ENCODE measurements at regions not wholly inside any gene's neighbourhood (a gene's known extent, or its start where the extent isn't known, plus 50 kb on each side); places are given as distances from the start of the nearest gene placed in this dataset.

DNA sequence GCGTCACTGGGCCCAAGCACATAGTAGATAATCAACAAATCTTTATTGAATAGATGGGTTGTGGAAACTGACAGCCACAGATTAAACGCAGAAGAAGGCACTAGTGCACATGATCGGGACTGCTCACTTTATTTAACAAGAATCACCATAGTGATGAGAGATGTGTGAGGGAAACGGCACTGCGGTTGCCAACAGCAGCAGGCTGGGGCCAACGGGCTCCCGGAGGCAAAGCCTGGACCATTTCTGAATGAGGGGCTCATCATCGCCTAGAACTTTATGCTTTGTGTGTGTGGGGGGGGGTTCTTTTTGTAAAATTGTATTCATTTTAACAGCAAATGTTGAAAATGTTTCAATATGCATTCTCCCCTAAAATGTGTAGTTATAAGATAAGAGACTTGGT is 61.9 kb upstream of the RUFY1 start:
- 29% methylated on average over 8 of the region's 8 CpGs for WGBS
- H3K4me3 ChIP-seq: no peak overlapping the region
- DNase-seq (ENCODE audit: low spot score): no peak
- H3K27me3 ChIP-seq (replicated peaks; ENCODE audit: insufficient read depth): no peaks in the 10 kb centered on the region
- H3K36me3 ChIP-seq: no peaks in the 10 kb centered on the region
- no peaks in the 10 kb centered on the region for H3K4me1 ChIP-seq (replicated peaks)
- H3K27ac ChIP-seq: no peak overlapping the region
- intact Hi-C loops (cut with DNase I): no loop called here
- TF ChIP-seq POLR2A (IDR thresholded peaks at IDR 0.05) (no peak), POLR2AphosphoS5 (IDR thresholded peaks at IDR 0.05) (no peak)
- TF ChIP-seq, protein P1, sequence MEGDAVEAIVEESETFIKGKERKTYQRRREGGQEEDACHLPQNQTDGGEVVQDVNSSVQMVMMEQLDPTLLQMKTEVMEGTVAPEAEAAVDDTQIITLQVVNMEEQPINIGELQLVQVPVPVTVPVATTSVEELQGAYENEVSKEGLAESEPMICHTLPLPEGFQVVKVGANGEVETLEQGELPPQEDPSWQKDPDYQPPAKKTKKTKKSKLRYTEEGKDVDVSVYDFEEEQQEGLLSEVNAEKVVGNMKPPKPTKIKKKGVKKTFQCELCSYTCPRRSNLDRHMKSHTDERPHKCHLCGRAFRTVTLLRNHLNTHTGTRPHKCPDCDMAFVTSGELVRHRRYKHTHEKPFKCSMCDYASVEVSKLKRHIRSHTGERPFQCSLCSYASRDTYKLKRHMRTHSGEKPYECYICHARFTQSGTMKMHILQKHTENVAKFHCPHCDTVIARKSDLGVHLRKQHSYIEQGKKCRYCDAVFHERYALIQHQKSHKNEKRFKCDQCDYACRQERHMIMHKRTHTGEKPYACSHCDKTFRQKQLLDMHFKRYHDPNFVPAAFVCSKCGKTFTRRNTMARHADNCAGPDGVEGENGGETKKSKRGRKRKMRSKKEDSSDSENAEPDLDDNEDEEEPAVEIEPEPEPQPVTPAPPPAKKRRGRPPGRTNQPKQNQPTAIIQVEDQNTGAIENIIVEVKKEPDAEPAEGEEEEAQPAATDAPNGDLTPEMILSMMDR (IDR thresholded peaks at IDR 0.05): no peak
- H3K9me3 ChIP-seq: no peaks in the 10 kb centered on the region

DNA sequence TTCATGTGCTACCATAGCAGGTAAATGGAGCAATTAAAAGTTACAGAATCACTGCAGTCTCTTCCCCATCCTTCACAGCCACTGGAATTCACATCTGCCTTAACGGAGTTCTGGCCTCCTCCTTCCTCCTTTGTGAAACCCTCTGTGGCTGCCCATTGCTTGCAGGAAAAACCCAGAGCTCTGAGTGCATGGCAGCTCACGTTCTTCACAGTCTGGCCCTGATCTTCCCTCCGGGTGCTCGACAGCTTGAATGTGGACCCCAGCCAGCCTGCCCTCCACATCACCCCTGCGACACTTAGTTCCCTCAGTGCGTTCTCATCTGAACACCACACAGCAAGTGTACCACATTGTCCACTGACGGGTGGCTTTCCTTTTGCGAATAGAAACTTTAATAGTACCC is 63.2 kb upstream of the RUFY1 start:
- TF ChIP-seq, protein P1 (IDR thresholded peaks at IDR 0.05): no peak
- no peak for TF ChIP-seq POLR2A (IDR thresholded peaks at IDR 0.05)
- TF ChIP-seq POLR2AphosphoS5 (IDR thresholded peaks at IDR 0.05): no peak
- WGBS: 85% methylated on average over 8 of the region's 8 CpGs
- Histone ChIP-seq H3K36me3 (no peaks in the 10 kb centered on the region), H3K9me3 (no peaks in the 10 kb centered on the region), H3K4me1 (replicated peaks) (no peaks in the 10 kb centered on the region), H3K4me3 (no peak overlapping the region), H3K27ac (no peak overlapping the region), H3K27me3 (replicated peaks; ENCODE audit: insufficient read depth) (no peaks in the 10 kb centered on the region)
- intact Hi-C loops (cut with DNase I): no loop called here
- no peak for DNase-seq (ENCODE audit: low spot score)

DNA sequence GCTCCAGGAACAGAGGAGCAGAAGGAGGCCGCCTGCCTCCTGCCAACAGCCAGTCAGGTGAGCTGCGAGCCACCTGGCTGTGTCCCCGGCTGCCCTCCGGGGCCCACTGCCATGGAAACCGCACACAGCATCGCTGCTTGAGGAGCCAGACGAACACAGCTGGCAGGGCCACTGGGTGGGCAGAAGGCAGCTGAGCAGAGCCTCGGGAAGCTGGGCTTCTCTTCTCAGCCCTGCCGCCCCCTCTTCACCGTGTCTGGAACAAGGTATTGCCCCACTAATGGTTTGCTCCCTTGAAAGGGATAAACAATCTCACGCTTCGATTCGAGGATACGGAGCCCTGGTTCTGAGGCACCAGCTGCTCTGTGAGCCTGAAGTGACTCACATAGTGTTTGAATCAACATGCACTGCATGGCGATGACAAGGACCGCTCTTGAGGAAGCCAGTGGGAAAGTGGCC is 63.7 kb upstream of the RUFY1 start:
- TF ChIP-seq POLR2A (IDR thresholded peaks at IDR 0.05) (no peak), POLR2AphosphoS5 (IDR thresholded peaks at IDR 0.05) (no peak)
- TF ChIP-seq, protein P1 (IDR thresholded peaks at IDR 0.05): no peak
- intact Hi-C loops (cut with DNase I): no loop called here
- DNase-seq (ENCODE audit: low spot score): no peak
- H3K4me1 ChIP-seq (replicated peaks): no peaks in the 10 kb centered on the region
- no peaks in the 10 kb centered on the region for H3K36me3 ChIP-seq
- no peaks in the 10 kb centered on the region for H3K9me3 ChIP-seq
- H3K27me3 ChIP-seq (replicated peaks; ENCODE audit: insufficient read depth): no peaks in the 10 kb centered on the region
- no peak overlapping the region for H3K27ac ChIP-seq
- H3K4me3 ChIP-seq: no peak overlapping the region
- WGBS: 47% methylated on average over 16 of the region's 16 CpGs

DNA sequence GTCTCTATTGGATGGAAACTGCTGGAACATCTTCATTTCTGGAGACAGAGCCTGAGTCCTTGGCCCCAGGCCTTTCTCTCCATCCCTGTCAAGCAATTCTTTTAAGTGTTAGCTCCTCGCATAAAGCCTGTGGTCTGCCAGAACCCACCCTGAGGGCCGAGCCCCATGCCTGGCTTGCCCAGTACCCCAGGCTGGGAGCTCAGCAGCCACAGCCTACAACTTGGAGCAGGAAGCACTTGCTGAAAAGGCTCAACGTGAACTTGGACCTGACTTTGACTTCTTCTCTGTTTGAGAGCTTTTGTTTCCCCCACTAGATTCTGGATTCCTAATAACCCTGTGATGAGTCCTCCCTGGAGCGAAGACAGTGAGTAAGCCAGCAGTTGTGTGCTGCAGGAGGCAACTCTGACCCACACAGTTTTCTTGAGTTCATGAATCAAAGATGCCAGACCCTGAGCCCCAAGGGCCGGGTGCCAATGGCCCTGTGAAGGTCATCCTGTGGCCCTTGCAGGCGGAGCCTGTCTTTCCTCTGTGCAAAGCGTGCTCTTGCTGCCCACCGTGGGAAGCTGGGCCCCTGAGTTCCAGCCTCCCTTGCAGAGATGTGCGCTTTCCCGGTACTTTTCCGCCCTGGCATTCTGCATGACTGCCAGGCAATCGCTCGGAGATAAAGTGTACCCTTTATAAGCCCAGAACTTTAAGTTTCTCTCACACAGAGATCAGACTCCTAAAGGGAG is 64.3 kb upstream of the RUFY1 start:
- H3K9me3 ChIP-seq: no peaks in the 10 kb centered on the region
- H3K4me1 ChIP-seq (replicated peaks): no peaks in the 10 kb centered on the region
- no peak overlapping the region for H3K4me3 ChIP-seq
- 88% methylated on average over 13 of the region's 13 CpGs for WGBS
- no peaks in the 10 kb centered on the region for H3K36me3 ChIP-seq
- intact Hi-C loops (cut with DNase I): no loop called here
- H3K27me3 ChIP-seq (replicated peaks; ENCODE audit: insufficient read depth): no peaks in the 10 kb centered on the region
- TF ChIP-seq POLR2A (IDR thresholded peaks at IDR 0.05) (no peak), POLR2AphosphoS5 (IDR thresholded peaks at IDR 0.05) (no peak)
- TF ChIP-seq, protein P1 (IDR thresholded peaks at IDR 0.05): no peak
- H3K27ac ChIP-seq: no peak overlapping the region
- no peak for DNase-seq (ENCODE audit: low spot score)

DNA sequence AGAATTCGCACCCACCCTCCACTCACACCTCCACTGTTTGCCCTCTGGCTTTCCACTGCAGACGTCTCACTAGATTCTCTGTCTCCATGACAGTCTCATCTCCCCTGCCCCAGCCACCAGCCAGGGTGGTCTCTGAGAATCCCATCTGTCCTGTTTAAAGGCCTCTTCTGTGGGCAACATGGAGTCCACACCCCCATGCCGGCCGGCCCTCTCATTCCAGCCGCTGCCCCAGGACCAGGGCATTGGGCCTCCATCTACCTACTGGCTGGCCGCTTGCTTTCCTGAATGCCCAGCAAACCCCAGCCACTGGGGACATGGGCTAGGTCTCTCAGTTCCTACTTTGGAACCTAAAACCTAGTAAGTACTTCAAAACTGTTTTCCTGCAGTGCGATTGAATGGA is 65.6 kb upstream of the RUFY1 start:
- H3K27me3 ChIP-seq (replicated peaks; ENCODE audit: insufficient read depth): no peaks in the 10 kb centered on the region
- no peaks in the 10 kb centered on the region for H3K9me3 ChIP-seq
- no peaks in the 10 kb centered on the region for H3K4me1 ChIP-seq (replicated peaks)
- no peak for DNase-seq (ENCODE audit: low spot score)
- TF ChIP-seq, protein P1 (IDR thresholded peaks at IDR 0.05): no peak
- TF ChIP-seq POLR2A (IDR thresholded peaks at IDR 0.05): no peak
- TF ChIP-seq POLR2AphosphoS5 (IDR thresholded peaks at IDR 0.05): no peak
- H3K27ac ChIP-seq: no peak overlapping the region
- H3K36me3 ChIP-seq: no peaks in the 10 kb centered on the region
- WGBS: 89% methylated on average over 7 of the region's 7 CpGs
- intact Hi-C loops (cut with DNase I): no loop called here
- H3K4me3 ChIP-seq: no peak overlapping the region

Measured in prostate gland (tissue), 2 donors.